ENCODE measurements at regions not wholly inside any gene's neighbourhood (a gene's known extent, or its start where the extent isn't known, plus 50 kb on each side); places are given as distances from the start of the nearest gene placed in this dataset.

DNA sequence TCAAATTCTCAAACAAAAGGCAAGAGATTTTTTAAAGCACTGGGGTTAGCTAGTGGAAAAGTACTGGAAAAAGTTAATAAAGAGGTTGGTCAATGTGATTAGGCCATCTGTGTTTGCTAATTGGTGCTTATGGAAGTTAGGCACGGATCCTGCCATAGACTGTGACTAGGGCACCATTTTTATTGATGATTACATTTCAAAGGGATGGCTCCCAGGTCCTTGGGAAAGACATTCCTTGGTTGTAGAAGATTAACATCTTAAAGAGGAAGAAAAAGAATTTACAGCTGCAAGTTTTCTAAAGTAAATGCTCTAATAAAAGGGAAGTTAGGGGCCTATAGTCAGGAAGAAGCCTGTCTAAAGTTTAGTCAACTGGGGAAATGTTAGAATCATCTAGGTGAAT, 1183.3 kb downstream of the DTWD2 start:
- TF ChIP-seq, protein P1, sequence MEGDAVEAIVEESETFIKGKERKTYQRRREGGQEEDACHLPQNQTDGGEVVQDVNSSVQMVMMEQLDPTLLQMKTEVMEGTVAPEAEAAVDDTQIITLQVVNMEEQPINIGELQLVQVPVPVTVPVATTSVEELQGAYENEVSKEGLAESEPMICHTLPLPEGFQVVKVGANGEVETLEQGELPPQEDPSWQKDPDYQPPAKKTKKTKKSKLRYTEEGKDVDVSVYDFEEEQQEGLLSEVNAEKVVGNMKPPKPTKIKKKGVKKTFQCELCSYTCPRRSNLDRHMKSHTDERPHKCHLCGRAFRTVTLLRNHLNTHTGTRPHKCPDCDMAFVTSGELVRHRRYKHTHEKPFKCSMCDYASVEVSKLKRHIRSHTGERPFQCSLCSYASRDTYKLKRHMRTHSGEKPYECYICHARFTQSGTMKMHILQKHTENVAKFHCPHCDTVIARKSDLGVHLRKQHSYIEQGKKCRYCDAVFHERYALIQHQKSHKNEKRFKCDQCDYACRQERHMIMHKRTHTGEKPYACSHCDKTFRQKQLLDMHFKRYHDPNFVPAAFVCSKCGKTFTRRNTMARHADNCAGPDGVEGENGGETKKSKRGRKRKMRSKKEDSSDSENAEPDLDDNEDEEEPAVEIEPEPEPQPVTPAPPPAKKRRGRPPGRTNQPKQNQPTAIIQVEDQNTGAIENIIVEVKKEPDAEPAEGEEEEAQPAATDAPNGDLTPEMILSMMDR (conservative IDR thresholded peaks at IDR 0.05; ENCODE audit: low read depth in 2 of 2): no peak
- no peak for TF ChIP-seq EZH2 (IDR thresholded peaks at IDR 0.05; ENCODE audit: low read depth, unreplicated experiment)
- no peak for TF ChIP-seq JUNB (IDR thresholded peaks at IDR 0.05; ENCODE audit: unreplicated experiment)
- no peak for TF ChIP-seq CREB1 (CRISPR knock-in tag; IDR thresholded peaks at IDR 0.05; ENCODE audit: low read depth)
- no peak for TF ChIP-seq ZNF114 (CRISPR knock-in tag; IDR thresholded peaks at IDR 0.05)
- TF ChIP-seq, protein P2, sequence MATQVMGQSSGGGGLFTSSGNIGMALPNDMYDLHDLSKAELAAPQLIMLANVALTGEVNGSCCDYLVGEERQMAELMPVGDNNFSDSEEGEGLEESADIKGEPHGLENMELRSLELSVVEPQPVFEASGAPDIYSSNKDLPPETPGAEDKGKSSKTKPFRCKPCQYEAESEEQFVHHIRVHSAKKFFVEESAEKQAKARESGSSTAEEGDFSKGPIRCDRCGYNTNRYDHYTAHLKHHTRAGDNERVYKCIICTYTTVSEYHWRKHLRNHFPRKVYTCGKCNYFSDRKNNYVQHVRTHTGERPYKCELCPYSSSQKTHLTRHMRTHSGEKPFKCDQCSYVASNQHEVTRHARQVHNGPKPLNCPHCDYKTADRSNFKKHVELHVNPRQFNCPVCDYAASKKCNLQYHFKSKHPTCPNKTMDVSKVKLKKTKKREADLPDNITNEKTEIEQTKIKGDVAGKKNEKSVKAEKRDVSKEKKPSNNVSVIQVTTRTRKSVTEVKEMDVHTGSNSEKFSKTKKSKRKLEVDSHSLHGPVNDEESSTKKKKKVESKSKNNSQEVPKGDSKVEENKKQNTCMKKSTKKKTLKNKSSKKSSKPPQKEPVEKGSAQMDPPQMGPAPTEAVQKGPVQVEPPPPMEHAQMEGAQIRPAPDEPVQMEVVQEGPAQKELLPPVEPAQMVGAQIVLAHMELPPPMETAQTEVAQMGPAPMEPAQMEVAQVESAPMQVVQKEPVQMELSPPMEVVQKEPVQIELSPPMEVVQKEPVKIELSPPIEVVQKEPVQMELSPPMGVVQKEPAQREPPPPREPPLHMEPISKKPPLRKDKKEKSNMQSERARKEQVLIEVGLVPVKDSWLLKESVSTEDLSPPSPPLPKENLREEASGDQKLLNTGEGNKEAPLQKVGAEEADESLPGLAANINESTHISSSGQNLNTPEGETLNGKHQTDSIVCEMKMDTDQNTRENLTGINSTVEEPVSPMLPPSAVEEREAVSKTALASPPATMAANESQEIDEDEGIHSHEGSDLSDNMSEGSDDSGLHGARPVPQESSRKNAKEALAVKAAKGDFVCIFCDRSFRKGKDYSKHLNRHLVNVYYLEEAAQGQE (IDR thresholded peaks at IDR 0.05; ENCODE audit: unreplicated experiment): no peak
- no peak for TF ChIP-seq POLR2AphosphoS5 (IDR thresholded peaks at IDR 0.05; ENCODE audit: low read depth)
- peak; percentile 37; the same call in 1 of the 2 replicates for TF ChIP-seq NANOG (IDR thresholded peaks at IDR 0.05; ENCODE audit: borderline replicate concordance)
- TF ChIP-seq EZH2phosphoT487 (IDR thresholded peaks at IDR 0.05; ENCODE audit: unreplicated experiment): no peak
- no peak for TF ChIP-seq STAT1 (IDR thresholded peaks at IDR 0.05; ENCODE audit: unreplicated experiment)
- TF ChIP-seq, protein P3, sequence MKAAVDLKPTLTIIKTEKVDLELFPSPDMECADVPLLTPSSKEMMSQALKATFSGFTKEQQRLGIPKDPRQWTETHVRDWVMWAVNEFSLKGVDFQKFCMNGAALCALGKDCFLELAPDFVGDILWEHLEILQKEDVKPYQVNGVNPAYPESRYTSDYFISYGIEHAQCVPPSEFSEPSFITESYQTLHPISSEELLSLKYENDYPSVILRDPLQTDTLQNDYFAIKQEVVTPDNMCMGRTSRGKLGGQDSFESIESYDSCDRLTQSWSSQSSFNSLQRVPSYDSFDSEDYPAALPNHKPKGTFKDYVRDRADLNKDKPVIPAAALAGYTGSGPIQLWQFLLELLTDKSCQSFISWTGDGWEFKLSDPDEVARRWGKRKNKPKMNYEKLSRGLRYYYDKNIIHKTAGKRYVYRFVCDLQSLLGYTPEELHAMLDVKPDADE (IDR thresholded peaks at IDR 0.05): no peak

All from GM23338 (cell line).